Parathyroid adenoma (tissue), 2 donors: ENCODE measurements at regions not wholly inside any gene's neighbourhood (a gene's known extent, or its start where the extent isn't known, plus 50 kb on each side); places are given as distances from the start of the nearest gene placed in this dataset.

Experiments
- H2AFZ ChIP-seq: fragments of 300-600 bp; sonication (generic); one replicate; pipeline ENCODE4 v1.7.0; 2017; ENCODE audit warnings: antibody characterized with exemption, mild to moderate bottlenecking
- H3K27ac ChIP-seq: fragments of 300-600 bp; sonication (generic); one replicate; pipeline ENCODE4 v1.7.0; 2017
- H3K27me3 ChIP-seq: fragments of 300-600 bp; sonication (generic); one replicate; pipeline ENCODE4 v1.7.0; 2017; ENCODE audit warnings: low read length; ENCODE audit not compliant: control insufficient read depth, insufficient read depth
- H3K36me3 ChIP-seq: fragments of 300-600 bp; sonication (generic); one replicate; pipeline ENCODE4 v1.7.0; 2017; ENCODE audit warnings: low read length; ENCODE audit not compliant: control insufficient read depth, insufficient read depth
- H3K4me1 ChIP-seq: fragments of 300-600 bp; sonication (generic); one replicate; pipeline ENCODE4 v1.7.0; 2017; ENCODE audit warnings: control low read depth
- H3K4me2 ChIP-seq: fragments of 300-600 bp; sonication (generic); one replicate; pipeline ENCODE4 v1.7.0; 2017; ENCODE audit warnings: low read length
- H3K4me3 ChIP-seq: fragments of 300-600 bp; sonication (generic); one replicate; pipeline ENCODE4 v1.7.0; 2017; ENCODE audit warnings: low read depth, low read length
- H3K79me2 ChIP-seq: fragments of 300-600 bp; sonication (generic); one replicate; pipeline ENCODE4 v1.7.0; 2017; ENCODE audit warnings: control low read depth
- H3K9ac ChIP-seq: fragments of 300-600 bp; sonication (generic); one replicate; pipeline ENCODE4 v1.7.0; 2017; ENCODE audit warnings: mild to moderate bottlenecking
- H3K9me3 ChIP-seq: fragments of 300-600 bp; sonication (generic); one replicate; pipeline ENCODE4 v1.7.0; 2017; ENCODE audit warnings: low read length; ENCODE audit not compliant: control insufficient read depth
- TF ChIP-seq, protein P1 (sequence below): fragments of 300-600 bp; sonication (generic); IDR thresholded peaks from one replicate; pipeline ENCODE4 v1.7.0; 2017; ENCODE audit warnings: antibody characterized with exemption, mild to moderate bottlenecking
- donor health status: primary hyperparathyroidism.

DNA sequence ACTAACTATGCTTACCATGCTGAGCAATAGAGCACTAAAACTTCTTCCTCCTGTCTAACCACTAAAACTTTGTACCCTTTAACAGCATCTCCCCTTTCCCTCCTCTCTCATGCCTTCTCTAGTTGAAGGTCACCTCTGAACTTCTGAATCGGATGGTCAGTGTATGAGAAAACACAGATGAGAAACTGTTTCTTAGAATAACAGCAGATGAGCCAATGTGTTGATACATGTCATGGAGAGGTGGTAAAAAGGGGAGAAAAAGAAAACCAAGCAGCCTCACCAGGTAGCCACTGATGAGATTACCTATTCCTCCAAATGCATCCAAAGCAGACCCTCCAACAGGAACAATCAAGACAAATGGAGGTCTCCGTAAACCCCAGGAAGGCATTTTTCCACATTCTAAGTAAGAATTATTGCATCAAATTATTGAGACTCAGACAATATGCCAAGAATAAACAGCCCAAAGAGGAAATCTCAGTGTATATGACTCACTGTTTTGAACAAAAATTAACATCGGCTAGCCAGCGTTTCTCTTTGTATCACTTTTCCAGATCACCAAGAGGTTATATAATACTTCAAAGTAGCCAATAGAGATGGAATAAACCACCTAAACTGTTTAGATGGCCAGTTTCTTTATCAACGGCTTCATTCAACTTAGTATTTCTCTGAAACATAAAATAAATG, 793.3 kb upstream of the SOX9 start:
- no peak overlapping the region for H2AFZ ChIP-seq
- no peak overlapping the region for H3K27ac ChIP-seq
- no peak overlapping the region for H3K9ac ChIP-seq
- no peaks in the 10 kb centered on the region for H3K9me3 ChIP-seq
- no peaks in the 10 kb centered on the region for H3K79me2 ChIP-seq
- H3K4me2 ChIP-seq = no peak overlapping the region
- no peaks in the 10 kb centered on the region for H3K36me3 ChIP-seq
- TF ChIP-seq, protein P1, sequence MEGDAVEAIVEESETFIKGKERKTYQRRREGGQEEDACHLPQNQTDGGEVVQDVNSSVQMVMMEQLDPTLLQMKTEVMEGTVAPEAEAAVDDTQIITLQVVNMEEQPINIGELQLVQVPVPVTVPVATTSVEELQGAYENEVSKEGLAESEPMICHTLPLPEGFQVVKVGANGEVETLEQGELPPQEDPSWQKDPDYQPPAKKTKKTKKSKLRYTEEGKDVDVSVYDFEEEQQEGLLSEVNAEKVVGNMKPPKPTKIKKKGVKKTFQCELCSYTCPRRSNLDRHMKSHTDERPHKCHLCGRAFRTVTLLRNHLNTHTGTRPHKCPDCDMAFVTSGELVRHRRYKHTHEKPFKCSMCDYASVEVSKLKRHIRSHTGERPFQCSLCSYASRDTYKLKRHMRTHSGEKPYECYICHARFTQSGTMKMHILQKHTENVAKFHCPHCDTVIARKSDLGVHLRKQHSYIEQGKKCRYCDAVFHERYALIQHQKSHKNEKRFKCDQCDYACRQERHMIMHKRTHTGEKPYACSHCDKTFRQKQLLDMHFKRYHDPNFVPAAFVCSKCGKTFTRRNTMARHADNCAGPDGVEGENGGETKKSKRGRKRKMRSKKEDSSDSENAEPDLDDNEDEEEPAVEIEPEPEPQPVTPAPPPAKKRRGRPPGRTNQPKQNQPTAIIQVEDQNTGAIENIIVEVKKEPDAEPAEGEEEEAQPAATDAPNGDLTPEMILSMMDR = no peak
- no peak overlapping the region for H3K4me3 ChIP-seq
- no peaks in the 10 kb centered on the region for H3K27me3 ChIP-seq
- no peaks in the 10 kb centered on the region for H3K4me1 ChIP-seq

DNA sequence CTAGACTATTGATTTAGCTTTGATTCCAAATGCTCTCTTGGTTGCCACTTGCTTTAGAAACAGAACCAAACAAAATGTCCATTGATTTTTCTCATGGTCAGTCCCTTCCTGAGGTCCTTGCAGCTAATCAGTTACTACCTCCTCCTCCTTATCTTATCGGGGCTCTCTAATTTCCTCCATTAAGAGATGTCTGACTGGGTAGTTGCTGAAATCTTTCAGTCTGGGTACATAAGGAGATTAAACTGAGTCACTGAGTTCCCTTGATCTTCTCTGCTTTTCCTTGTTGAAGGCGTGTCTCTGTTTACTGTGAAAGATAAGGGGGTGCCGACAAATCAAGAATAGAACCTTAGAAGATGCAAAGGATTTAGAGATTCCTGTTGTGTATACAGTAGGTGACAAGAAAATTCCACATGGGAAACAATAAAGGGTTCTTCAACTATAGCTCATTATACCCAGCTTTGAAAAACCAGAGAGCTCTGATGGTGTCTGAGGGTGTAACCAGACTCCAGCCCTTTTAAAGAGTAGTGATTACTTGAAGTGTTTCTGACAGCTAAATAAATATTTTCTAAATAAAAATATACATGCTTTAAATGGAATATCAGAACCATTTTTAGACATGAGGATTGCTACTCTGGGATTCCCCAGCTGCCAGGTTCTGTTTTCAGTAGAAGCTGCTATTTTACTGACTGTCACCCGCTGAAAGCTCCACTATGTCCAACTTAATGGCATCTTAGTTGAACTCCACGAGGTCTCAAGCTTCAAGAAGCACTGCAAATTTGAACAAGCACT, 791.3 kb upstream of the SOX9 start:
- no peak overlapping the region for H3K4me3 ChIP-seq
- H3K36me3 ChIP-seq = no peaks in the 10 kb centered on the region
- H3K27me3 ChIP-seq = no peaks in the 10 kb centered on the region
- H3K9ac ChIP-seq = no peak overlapping the region
- H3K79me2 ChIP-seq = no peaks in the 10 kb centered on the region
- no peaks in the 10 kb centered on the region for H3K9me3 ChIP-seq
- no peak overlapping the region for H3K4me2 ChIP-seq
- no peaks in the 10 kb centered on the region for H3K4me1 ChIP-seq
- TF ChIP-seq, protein P1 = no peak
- H2AFZ ChIP-seq = no peak overlapping the region
- no peak overlapping the region for H3K27ac ChIP-seq

DNA sequence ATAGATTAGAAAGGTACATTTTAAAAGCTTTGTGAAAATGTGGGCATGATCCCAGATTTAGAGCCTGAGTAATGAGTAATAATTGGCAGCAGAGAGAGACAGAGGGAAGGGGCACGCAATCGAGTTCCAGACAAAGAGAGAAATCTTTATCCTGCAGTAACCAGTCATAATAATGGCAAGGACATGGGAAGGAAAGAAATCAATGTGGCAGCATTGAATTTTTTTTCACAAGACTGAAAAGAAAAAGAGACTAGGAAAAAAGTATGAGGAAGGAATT, 790.8 kb upstream of the SOX9 start:
- H3K4me3 ChIP-seq = no peak overlapping the region
- no peaks in the 10 kb centered on the region for H3K9me3 ChIP-seq
- H3K27me3 ChIP-seq = no peaks in the 10 kb centered on the region
- no peak overlapping the region for H3K9ac ChIP-seq
- H3K36me3 ChIP-seq = no peaks in the 10 kb centered on the region
- H3K27ac ChIP-seq = no peak overlapping the region
- no peak overlapping the region for H2AFZ ChIP-seq
- H3K4me1 ChIP-seq = no peaks in the 10 kb centered on the region
- TF ChIP-seq, protein P1 = no peak
- no peaks in the 10 kb centered on the region for H3K79me2 ChIP-seq
- no peak overlapping the region for H3K4me2 ChIP-seq

DNA sequence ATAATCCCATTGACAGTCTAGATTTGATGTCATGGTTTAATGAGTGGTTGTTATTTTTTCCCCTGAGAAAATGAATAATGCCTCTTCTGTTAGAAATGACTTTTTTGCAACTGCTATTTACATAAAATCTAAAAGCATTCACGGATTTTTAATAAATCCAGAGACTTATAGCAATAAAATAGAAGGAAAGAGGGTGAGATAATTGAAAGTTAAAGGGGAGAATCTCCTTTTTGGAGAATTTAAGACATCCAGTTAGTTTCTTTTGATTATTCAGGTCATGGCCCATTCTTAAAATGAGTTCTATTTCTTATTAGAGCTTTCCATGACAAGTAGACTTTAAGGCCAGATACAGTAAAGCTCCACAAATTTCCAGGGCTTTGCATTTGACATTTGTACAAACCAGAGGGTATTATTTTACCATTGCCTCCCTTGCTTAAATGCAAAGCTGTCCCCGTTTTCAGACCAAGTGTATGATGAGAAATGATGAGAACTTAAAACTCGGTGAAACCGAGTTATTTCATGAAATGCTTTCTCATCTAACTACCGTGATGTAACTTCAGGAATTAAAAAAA, 789.0 kb upstream of the SOX9 start:
- TF ChIP-seq, protein P1 = no peak
- no peaks in the 10 kb centered on the region for H3K9me3 ChIP-seq
- no peak overlapping the region for H3K27ac ChIP-seq
- H3K36me3 ChIP-seq = no peaks in the 10 kb centered on the region
- no peak overlapping the region for H3K4me2 ChIP-seq
- no peaks in the 10 kb centered on the region for H3K4me1 ChIP-seq
- no peak overlapping the region for H3K4me3 ChIP-seq
- no peak overlapping the region for H2AFZ ChIP-seq
- H3K9ac ChIP-seq = no peak overlapping the region
- H3K79me2 ChIP-seq = no peaks in the 10 kb centered on the region
- no peaks in the 10 kb centered on the region for H3K27me3 ChIP-seq
